ENCODE measurements at regions not wholly inside any gene's neighbourhood (a gene's known extent, or its start where the extent isn't known, plus 50 kb on each side); places are given as distances from the start of the nearest gene placed in this dataset.

- no peak for TF ChIP-seq CTCF (IDR thresholded peaks at IDR 0.05; ENCODE audit: unreplicated experiment)
- no peak for DNase-seq (ENCODE audit: low spot score in 2 of 2, unreplicated experiment in 2 of 2)
- no peak overlapping the region for H3K4me3 Mint-ChIP-seq
- peaks cover 8% of the 10 kb centered on the region for H3K4me1 Mint-ChIP-seq
- no peaks in the 10 kb centered on the region for H3K27me3 Mint-ChIP-seq (ENCODE audit: low read depth)
- peaks cover 5% of the 10 kb centered on the region for H3K9me3 Mint-ChIP-seq
- peaks cover 2% of the 10 kb centered on the region for H3K36me3 Mint-ChIP-seq
- H3K27ac Mint-ChIP-seq: no peak overlapping the region
Observed at GRCh38 chr20:17816804-17817587, 117.2 kb downstream of the BANF2 start.

GRCh38 chr20:17811628-17811965, 111.8 kb downstream of the BANF2 start:
- no peak overlapping the region for H3K27ac Mint-ChIP-seq

GRCh38 chr20:17810847-17811627, 111.3 kb downstream of the BANF2 start:
- Mint-ChIP-seq H3K27me3 (ENCODE audit: low read depth) (no peaks in the 10 kb centered on the region), H3K36me3 (no peaks in the 10 kb centered on the region), H3K4me1 (peaks cover 38% of the 10 kb centered on the region), H3K4me3 (no peak overlapping the region), H3K9me3 (no peaks in the 10 kb centered on the region), H3K27ac (peak overlapping the region; percentile 50)
- no peak for DNase-seq (ENCODE audit: low spot score in 2 of 2, unreplicated experiment in 2 of 2)
- TF ChIP-seq CTCF (IDR thresholded peaks at IDR 0.05; ENCODE audit: unreplicated experiment): no peak

More at GRCh38 chr20:17811628-17811965, 111.8 kb downstream of the BANF2 start:
- Mint-ChIP-seq H3K4me3 (no peak overlapping the region), H3K36me3 (no peaks in the 10 kb centered on the region), H3K4me1 (peaks cover 35% of the 10 kb centered on the region), H3K27me3 (ENCODE audit: low read depth) (no peaks in the 10 kb centered on the region), H3K9me3 (no peaks in the 10 kb centered on the region)
- no peak for TF ChIP-seq CTCF (IDR thresholded peaks at IDR 0.05; ENCODE audit: unreplicated experiment)
- DNase-seq (ENCODE audit: low spot score in 2 of 2, unreplicated experiment in 2 of 2): no peak

GRCh38 chr20:17810062-17810631, 110.4 kb downstream of the BANF2 start:
- H3K36me3 Mint-ChIP-seq: no peaks in the 10 kb centered on the region

More at GRCh38 chr20:17810062-17810631, 110.4 kb downstream of the BANF2 start:
- Mint-ChIP-seq H3K9me3 (peaks cover 2% of the 10 kb centered on the region), H3K4me1 (peaks cover 40% of the 10 kb centered on the region), H3K4me3 (no peak overlapping the region), H3K27me3 (ENCODE audit: low read depth) (no peaks in the 10 kb centered on the region), H3K27ac (peak overlapping the region; percentile 69)
- no peak for TF ChIP-seq CTCF (IDR thresholded peaks at IDR 0.05; ENCODE audit: unreplicated experiment)
- no peak for DNase-seq (ENCODE audit: low spot score in 2 of 2, unreplicated experiment in 2 of 2)

Data from mesothelial cell of epicardium (in vitro differentiated cells).